HL-60 (cell line): ENCODE measurements at regions not wholly inside any gene's neighbourhood (a gene's known extent, or its start where the extent isn't known, plus 50 kb on each side); places are given as distances from the start of the nearest gene placed in this dataset.

Experiments used
- CTCF ChIP-seq: IDR thresholded peaks from one replicate; pipeline ENCODE4 v1.5.1; 2011; ENCODE audit warnings: low read length, control low read depth, inconsistent platforms; ENCODE audit not compliant: insufficient read depth
- REST ChIP-seq: IDR thresholded peaks from 2 replicates; pipeline ENCODE4 v1.6.1; 2012; ENCODE audit warnings: low read depth; ENCODE audit not compliant: insufficient replicate concordance
- SPI1 ChIP-seq: IDR thresholded peaks from 2 replicates; pipeline ENCODE4 v1.6.1; 2012; ENCODE audit warnings: low read depth, mild to moderate bottlenecking, borderline replicate concordance

GRCh38 chr3:127413318-127413673 is 125.5 kb upstream of the PRR20G start:
- no peak for TF ChIP-seq CTCF
- no peak for TF ChIP-seq SPI1
- no peak for TF ChIP-seq REST
